GM12865 (cell line): ENCODE measurements at regions not wholly inside any gene's neighbourhood (a gene's known extent, or its start where the extent isn't known, plus 50 kb on each side); places are given as distances from the start of the nearest gene placed in this dataset.

Experiments used
- DNase-seq: peaks from one replicate; pipeline ENCODE4 v3.0.0; 2010; ENCODE audit warnings: low read depth
- H3K4me3 ChIP-seq: 2 replicates; pipeline ENCODE4 v1.5.1; 2011; ENCODE audit warnings: mild to moderate bottlenecking, low read depth, low read length, control low read depth
- TF ChIP-seq, protein P1 (sequence below): IDR thresholded peaks from 2 replicates; pipeline ENCODE4 v1.5.1; 2011; ENCODE audit warnings: low read length, control low read depth, low read depth, inconsistent platforms; ENCODE audit not compliant: insufficient read depth; ENCODE audit errors: missing control alignments

DNA sequence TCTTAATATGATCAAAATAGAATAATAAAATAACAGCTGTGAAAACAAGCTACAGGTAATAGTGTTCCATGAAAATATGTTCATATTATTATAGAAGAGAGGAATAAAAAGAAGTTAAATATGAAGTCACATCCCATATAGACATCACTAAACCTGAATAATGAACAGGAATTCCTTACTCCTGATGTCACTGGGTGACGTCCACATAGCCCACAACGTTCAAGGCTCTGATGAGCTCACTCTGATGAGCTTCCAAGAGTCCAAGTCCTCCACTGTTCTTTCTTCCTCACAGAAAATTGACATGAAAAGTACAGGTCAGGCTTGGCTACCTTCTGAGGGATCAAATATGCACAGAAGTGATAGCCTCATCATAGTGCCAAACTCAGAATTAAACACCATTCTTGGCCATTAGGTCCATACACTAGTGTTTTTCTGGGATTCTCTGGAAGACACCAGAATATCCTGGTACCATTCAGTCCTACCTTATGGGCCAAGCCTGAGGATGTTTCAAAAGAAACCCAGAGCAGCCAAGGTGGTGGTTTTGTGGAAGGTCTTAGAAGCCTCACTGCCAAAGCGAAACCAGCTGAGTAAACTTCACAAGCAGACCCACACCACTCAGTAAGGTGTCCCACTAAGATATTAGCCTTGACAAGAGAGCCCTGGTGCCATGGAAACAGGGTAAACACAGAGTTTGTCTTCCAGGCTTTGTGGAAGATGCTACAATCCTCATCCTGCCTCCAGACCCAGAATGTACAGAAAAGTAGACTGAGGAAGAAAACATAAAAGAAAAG is 138.4 kb upstream of the HHIP start:
- no peak for DNase-seq
- TF ChIP-seq, protein P1, sequence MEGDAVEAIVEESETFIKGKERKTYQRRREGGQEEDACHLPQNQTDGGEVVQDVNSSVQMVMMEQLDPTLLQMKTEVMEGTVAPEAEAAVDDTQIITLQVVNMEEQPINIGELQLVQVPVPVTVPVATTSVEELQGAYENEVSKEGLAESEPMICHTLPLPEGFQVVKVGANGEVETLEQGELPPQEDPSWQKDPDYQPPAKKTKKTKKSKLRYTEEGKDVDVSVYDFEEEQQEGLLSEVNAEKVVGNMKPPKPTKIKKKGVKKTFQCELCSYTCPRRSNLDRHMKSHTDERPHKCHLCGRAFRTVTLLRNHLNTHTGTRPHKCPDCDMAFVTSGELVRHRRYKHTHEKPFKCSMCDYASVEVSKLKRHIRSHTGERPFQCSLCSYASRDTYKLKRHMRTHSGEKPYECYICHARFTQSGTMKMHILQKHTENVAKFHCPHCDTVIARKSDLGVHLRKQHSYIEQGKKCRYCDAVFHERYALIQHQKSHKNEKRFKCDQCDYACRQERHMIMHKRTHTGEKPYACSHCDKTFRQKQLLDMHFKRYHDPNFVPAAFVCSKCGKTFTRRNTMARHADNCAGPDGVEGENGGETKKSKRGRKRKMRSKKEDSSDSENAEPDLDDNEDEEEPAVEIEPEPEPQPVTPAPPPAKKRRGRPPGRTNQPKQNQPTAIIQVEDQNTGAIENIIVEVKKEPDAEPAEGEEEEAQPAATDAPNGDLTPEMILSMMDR = no peak
- no peak overlapping the region for H3K4me3 ChIP-seq

DNA sequence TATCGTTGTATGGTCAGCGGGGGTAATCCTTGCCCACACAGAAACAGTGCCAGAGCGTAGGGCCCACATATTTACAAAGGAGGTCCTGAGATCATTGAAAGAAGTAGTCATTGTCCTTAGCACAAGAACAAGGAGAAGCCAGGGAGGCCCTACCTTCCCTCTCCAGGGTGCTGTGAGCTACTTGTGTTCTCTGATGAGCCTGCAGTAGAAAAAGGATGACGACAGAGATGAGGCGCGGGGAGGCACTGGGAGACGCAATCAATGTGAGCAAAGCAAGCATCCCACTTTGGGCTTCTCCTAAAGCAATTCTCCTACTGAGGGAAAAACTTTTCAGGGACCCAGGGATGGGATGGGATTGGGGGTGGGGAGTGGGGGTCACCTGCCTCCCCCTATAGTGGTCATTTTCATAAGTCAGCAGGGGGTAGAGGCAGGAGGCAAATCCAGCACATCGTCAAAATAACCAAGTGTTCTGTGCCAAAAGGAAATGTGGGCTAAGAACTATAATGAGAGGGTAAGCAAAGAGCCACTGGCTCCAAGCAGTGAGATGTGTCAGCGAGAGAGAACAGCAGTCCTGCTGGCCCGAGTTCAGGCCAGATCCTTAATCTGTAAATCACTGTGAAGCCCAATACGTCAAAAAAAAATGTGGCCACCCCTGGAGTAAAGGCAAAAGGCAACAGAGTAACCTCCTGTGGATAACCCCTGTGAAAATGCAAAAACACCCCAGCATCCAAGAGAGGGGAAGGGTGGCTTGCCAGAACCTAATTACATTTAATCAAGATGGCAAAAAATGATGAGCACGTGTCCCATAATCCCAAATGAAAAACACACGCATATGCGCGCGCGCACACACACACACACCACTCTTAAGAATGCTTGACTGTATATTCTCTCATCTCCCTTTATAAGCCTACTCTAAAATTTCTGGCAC is 136.6 kb upstream of the HHIP start:
- TF ChIP-seq, protein P1 = no peak
- no peak for DNase-seq
- no peak overlapping the region for H3K4me3 ChIP-seq

DNA sequence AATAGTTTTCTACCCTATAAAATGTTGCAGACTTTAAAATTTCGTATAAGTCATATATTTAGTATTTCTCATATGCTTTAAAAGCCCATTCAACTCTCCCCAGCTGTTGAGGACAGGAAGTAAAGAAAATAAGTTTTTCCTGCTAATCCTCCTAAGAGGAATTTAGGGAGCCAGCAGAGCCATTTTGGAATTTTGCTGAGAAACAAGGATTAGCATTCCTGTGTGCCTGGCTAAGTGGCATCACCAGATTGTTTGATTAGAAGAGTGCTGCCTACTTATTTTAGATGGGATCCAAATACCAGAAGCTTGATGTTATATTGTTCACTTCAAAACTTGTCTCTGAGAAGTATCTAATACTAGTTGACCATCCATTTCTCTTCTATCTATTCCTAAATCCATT is 131.2 kb upstream of the HHIP start:
- TF ChIP-seq, protein P1 = no peak
- H3K4me3 ChIP-seq = no peak overlapping the region
- no peak for DNase-seq

DNA sequence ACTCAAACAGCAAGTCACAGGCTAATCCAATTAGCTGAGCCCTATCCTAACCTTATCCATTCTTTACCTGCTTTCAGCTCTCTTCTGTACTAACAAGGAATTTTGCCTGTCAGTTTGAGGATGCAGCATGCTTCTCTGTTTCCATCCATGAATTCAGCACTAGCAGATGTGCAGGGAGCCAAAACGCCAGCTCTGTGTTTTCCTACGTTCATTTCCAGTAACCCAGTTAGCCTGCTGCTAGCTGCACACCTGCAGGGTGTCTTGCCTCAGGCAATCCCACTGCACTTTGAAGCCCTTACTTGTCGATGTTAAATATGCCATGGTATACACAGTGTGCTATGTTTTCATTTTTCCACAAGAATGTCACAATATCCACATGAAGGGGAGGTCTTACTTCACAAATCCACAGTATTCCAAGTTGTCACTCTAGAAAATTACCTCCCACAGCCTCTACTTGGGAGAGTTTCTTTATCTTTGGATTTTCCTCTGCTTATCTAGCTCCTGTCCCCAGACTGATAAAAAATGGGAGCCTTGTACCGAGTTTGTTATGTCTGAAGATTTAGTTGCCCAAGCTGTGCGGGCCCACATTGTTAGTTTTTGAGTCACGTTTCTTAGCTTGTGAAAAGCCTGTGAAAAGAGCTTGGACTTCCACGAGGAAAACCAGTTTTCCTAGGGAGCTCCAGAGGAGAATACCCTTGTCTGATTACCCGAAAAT is 127.6 kb upstream of the HHIP start:
- no peak for DNase-seq
- TF ChIP-seq, protein P1 = no peak

DNA sequence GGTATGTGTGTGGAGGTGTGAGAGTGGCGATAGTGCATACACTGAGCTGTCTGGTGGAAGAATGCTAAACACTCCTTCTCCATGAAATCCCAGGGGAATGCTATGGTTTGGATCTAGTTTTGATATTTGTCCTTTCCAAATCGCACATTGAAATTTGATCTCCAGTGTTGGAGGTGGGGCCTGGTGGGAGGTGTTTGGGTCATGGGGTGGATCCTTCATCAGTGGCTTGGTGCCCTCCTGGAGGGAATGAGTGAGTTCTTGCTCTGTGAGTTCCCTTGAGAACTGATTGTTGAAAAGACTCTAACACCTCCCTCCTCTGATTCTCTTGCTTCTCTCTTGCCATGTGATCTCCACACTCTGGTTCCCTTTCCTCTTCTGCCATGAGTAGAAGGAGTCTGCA is 114.1 kb upstream of the HHIP start:
- TF ChIP-seq, protein P1 = no peak

More for the DNA sequence above, 127.6 kb upstream of the HHIP start:
- H3K4me3 ChIP-seq = no peak overlapping the region

DNA sequence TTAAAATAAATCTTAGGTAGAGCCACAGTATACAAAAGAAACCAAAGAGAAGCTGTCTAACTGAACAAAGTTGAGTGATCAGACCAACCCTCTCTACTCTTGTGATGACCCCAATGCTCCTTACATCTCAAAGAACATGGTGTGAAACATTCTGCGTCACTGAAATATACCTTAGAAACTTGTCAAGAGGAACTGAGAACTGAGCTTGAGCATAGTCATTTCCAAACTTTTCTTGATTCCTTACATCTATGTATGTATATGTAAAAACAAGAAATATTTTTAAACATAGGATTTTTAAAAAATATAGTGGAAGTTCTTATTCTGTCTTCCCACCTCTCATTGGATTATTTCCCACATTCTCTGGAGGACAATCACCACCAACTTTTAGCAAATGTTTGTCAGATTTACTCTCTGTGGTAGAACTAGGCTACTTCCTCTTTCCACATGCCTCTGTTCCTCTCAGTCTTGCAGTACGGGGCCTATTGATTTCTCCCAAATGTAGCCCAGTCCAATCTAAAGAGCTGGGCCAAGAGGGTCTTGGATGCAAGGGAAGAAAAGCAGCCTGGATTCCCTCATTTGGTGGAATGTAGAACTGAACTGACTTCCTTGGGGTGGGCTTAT is 98.2 kb upstream of the HHIP start:
- peak; percentile 81 for DNase-seq
- no peak overlapping the region for H3K4me3 ChIP-seq
- TF ChIP-seq, protein P1 = no peak

More for the DNA sequence above, 114.1 kb upstream of the HHIP start:
- DNase-seq = no peak
- no peak overlapping the region for H3K4me3 ChIP-seq
